ENCODE measurements at regions not wholly inside any gene's neighbourhood (a gene's known extent, or its start where the extent isn't known, plus 50 kb on each side); places are given as distances from the start of the nearest gene placed in this dataset.

- TF ChIP-seq POLR2AphosphoS5 (IDR thresholded peaks at IDR 0.05; ENCODE audit: insufficient read depth in 1 of 2, low read depth in 1 of 2) (no peak), CTCF (IDR thresholded peaks at IDR 0.05) (no peak), POLR2A (IDR thresholded peaks at IDR 0.05) (no peak)
Observed at GRCh38 chrX:45748369-45748774, 547.7 kb upstream of the DIPK2B start.
